ENCODE measurements at regions not wholly inside any gene's neighbourhood (a gene's known extent, or its start where the extent isn't known, plus 50 kb on each side); places are given as distances from the start of the nearest gene placed in this dataset.
"Not testable (repeated sequence)": the region's sequence is repeated elsewhere in the genome, so short reads cannot be mapped to it uniquely, and the experiment has no call there.

GRCh38 chr5:155665361-155665760, 651.8 kb downstream of the KIF4B start (continued):
- TF ChIP-seq PRDM15 (CRISPR knock-in tag; IDR thresholded peaks at IDR 0.05) (no peak), ZNF121 (CRISPR knock-in tag; IDR thresholded peaks at IDR 0.05) (no peak), NFYB (CRISPR knock-in tag; conservative IDR thresholded peaks at IDR 0.05; ENCODE audit: low read depth) (no peak)

- H3K36me3 Mint-ChIP-seq; POLR2A ChIA-PET; H3K4me3 Mint-ChIP-seq; H3K4me1 Mint-ChIP-seq; H3K27ac Mint-ChIP-seq; DNase-seq (ENCODE audit: low spot score); H3K27me3 Mint-ChIP-seq (ENCODE audit: low read depth); ATAC-seq; H3K9me3 Mint-ChIP-seq; CTCF ChIA-PET: not testable (repeated sequence)
Measured at GRCh38 chr5:155672001-155672400, 655.0 kb upstream of the SGCD start.

GRCh38 chr5:155676967-155677366, 650.0 kb upstream of the SGCD start:
- H3K36me3 Mint-ChIP-seq: no peaks in the 10 kb centered on the region
- no peak overlapping the region for H3K27ac Mint-ChIP-seq
- no peaks in the 10 kb centered on the region for H3K27me3 Mint-ChIP-seq (ENCODE audit: low read depth)
- no peaks in the 10 kb centered on the region; the same call in 1 of the 2 replicates for H3K4me1 Mint-ChIP-seq
- DNase-seq (ENCODE audit: low spot score) (no peak), ATAC-seq (no peak)
- peaks cover 6% of the 10 kb centered on the region; the same call in 1 of the 2 replicates for H3K9me3 Mint-ChIP-seq
- POLR2A ChIA-PET: no interaction called here
- CTCF ChIA-PET: no interaction called here
- TF ChIP-seq KAT7 (CRISPR knock-in tag; IDR thresholded peaks at IDR 0.05; ENCODE audit: borderline replicate concordance) (no peak), CDX4 (CRISPR knock-in tag; IDR thresholded peaks at IDR 0.05; ENCODE audit: borderline replicate concordance) (no peak), ZNF263 (CRISPR knock-in tag; IDR thresholded peaks at IDR 0.05; ENCODE audit: low read depth) (no peak), ZMAT4 (CRISPR knock-in tag; IDR thresholded peaks at IDR 0.05) (no peak), ZNF232 (CRISPR knock-in tag; IDR thresholded peaks at IDR 0.05) (no peak), IRF1 (CRISPR knock-in tag; IDR thresholded peaks at IDR 0.05) (no peak), ATF2 (CRISPR knock-in tag; IDR thresholded peaks at IDR 0.05; ENCODE audit: borderline replicate concordance, low read depth) (no peak), ZNF396 (CRISPR knock-in tag; IDR thresholded peaks at IDR 0.05; ENCODE audit: borderline replicate concordance) (no peak), ATF1 (CRISPR knock-in tag; IDR thresholded peaks at IDR 0.05) (no peak), JUN (CRISPR knock-in tag; IDR thresholded peaks at IDR 0.05) (no peak), MXD4 (CRISPR knock-in tag; IDR thresholded peaks at IDR 0.05; ENCODE audit: borderline replicate concordance) (no peak), MLX (CRISPR knock-in tag; IDR thresholded peaks at IDR 0.05) (no peak)
- no peak overlapping the region for H3K4me3 Mint-ChIP-seq
